WTC11 (cell line): ENCODE measurements at regions not wholly inside any gene's neighbourhood (a gene's known extent, or its start where the extent isn't known, plus 50 kb on each side); places are given as distances from the start of the nearest gene placed in this dataset.

ENCODE experiments used
- ATAC-seq: fragments of 200-7000 bp; cut with Tn5 transposase; 2 replicates; pipeline ENCODE4 v1.10.0; 2021; ENCODE audit warnings: mild to moderate bottlenecking, moderate library complexity
- CTCF ChIA-PET: fragments of 300-600 bp; sonication (Branson Sonifier 250); formaldehyde crosslinking; loops from one replicate; lab custom pipeline; 2021; ENCODE audit warnings: antibody characterized with exemption; lab: Charles Lee
- POLR2A ChIA-PET: fragments of 350-600 bp; sonication (Branson Sonifier 250); formaldehyde crosslinking; loops from one replicate; lab custom pipeline; 2021; ENCODE audit warnings: antibody characterized with exemption; lab: Charles Lee
- DNase-seq: peaks from one replicate; pipeline ENCODE4 v3.0.0; 2021; ENCODE audit warnings: low spot score
- H3K27ac Mint-ChIP-seq: 2 replicates; pipeline ENCODE4 v1.8.0; 2021; ENCODE audit warnings: mixed read lengths
- H3K27me3 Mint-ChIP-seq: 2 replicates; pipeline ENCODE4 v1.8.0; 2021; ENCODE audit warnings: low read depth, mild to moderate bottlenecking, moderate library complexity, mixed read lengths
- H3K36me3 Mint-ChIP-seq: 2 replicates; pipeline ENCODE4 v1.8.0; 2021; ENCODE audit warnings: mixed read lengths
- H3K4me1 Mint-ChIP-seq: 2 replicates; pipeline ENCODE4 v1.8.0; 2022; ENCODE audit warnings: mixed read lengths
- H3K4me3 Mint-ChIP-seq: 2 replicates; pipeline ENCODE4 v1.8.0; 2021; ENCODE audit warnings: mild to moderate bottlenecking, moderate library complexity, mixed read lengths
- H3K9me3 Mint-ChIP-seq: 2 replicates; pipeline ENCODE4 v1.8.0; 2021; ENCODE audit warnings: mixed read lengths
- GABPB1 ChIP-seq: sonication (generic); formaldehyde crosslinking; IDR thresholded peaks from 2 replicates; pipeline ENCODE4 v1.8.1; 2023; ENCODE audit warnings: mild to moderate bottlenecking, missing genetic modification reagents
- PRRX2 ChIP-seq: fragments of 250-450 bp; sonication (Bioruptor Pico); IDR thresholded peaks from 2 replicates; pipeline ENCODE4 v1.8.0; 2021; ENCODE audit warnings: mild to moderate bottlenecking
- TP53 ChIP-seq: sonication (generic); formaldehyde crosslinking; IDR thresholded peaks from 2 replicates; pipeline ENCODE4 v1.8.1; 2023; ENCODE audit warnings: mild to moderate bottlenecking, missing genetic modification reagents
- ZNF138 ChIP-seq: sonication (generic); formaldehyde crosslinking; conservative IDR thresholded peaks from 2 replicates; pipeline ENCODE4 v1.8.1; 2022; ENCODE audit warnings: mild to moderate bottlenecking, moderate library complexity, missing genetic modification reagents
- TF ChIP-seq, protein P1 (sequence below): sonication (generic); formaldehyde crosslinking; IDR thresholded peaks from 2 replicates; pipeline ENCODE4 v1.8.0; 2022; ENCODE audit warnings: mild to moderate bottlenecking, missing genetic modification reagents
- TF ChIP-seq, protein P2 (sequence below): sonication (generic); formaldehyde crosslinking; conservative IDR thresholded peaks from 2 replicates; pipeline ENCODE4 v1.8.1; 2022; ENCODE audit warnings: mild to moderate bottlenecking, missing genetic modification reagents
- TF ChIP-seq, protein P3 (sequence below): fragments of 250-450 bp; sonication (Bioruptor Pico); conservative IDR thresholded peaks from 2 replicates; pipeline ENCODE4 v1.9.0; 2021; ENCODE audit warnings: mild to moderate bottlenecking

DNA sequence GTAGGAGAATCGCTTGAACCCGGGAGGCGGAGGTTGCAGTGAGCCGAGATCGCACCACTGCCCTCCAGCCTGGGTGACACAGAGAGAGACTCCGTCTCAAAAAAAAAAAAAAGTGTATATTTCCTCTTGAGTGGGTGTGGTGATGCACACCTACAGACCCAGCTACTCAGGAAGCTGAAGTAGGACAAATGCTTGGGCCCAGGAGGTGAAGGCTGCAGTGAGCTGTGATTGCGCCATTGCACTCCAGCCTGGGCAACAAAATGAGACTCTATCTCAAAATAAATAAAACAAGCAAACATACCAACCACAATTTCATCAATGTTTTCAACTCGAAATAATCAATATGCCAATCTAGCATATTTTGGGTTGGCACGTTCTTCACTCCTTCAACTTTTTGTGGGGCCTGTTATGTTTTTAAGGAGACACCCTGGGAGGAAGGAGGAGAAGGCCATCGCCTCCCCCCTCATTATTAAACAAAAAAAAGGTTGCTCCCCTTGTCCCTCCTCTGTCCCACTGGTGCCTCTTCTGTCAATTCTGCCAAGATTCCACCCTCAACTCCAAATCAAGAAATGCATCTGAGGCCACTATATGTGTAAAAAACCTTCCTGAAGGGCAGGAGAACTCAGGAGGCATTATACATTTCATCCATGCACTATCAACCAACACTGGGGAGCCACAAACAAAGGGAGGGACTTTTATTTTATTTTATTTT lies 52.4 kb upstream of the ATF7IP2 start:
- Mint-ChIP-seq H3K4me1 (no peaks in the 10 kb centered on the region), H3K36me3 (peaks cover 5% of the 10 kb centered on the region), H3K9me3 (peaks cover 6% of the 10 kb centered on the region; the same call in 1 of the 2 replicates), H3K27me3 (no peaks in the 10 kb centered on the region), H3K4me3 (no peak overlapping the region), H3K27ac (no peak overlapping the region)
- TF ChIP-seq ZNF138 (CRISPR knock-in tag), result no peak
- TF ChIP-seq GABPB1, result 0 out of 2 replicates have a peak, but pooled peaks have one; percentile 27
- ATAC-seq (no peak), DNase-seq (no peak)
- POLR2A ChIA-PET, result no interaction called here
- CTCF ChIA-PET, result interaction anchor here (1.7 kb wide), 1 partner anchor 36 kb away, joined by 4 read pairs; no protein-coding TSS in a partner anchor

DNA sequence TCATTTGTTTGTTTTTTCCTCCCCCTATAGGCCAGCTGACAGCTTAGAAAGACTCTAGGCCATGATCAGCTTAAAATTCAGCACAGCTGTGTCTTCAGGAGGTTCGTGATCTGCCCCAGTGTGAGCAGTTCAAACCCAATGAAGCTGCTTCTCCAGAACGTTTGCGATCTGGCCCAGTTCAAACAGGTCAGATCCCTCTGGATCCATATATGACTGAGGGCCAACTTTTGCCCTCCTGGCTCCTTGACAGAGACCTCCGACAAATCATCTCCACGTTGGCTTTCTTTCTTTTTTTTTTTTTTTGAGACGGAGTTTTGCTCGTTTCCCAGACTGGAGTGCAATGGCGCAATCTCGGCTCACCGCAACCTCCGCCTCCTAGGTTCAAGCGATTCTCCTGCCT lies 50.2 kb upstream of the ATF7IP2 start:
- Mint-ChIP-seq H3K27me3 (peaks cover 8% of the 10 kb centered on the region; the same call in 1 of the 2 replicates), H3K9me3 (peaks cover 22% of the 10 kb centered on the region), H3K36me3 (peaks cover 21% of the 10 kb centered on the region), H3K4me1 (no peaks in the 10 kb centered on the region), H3K27ac (no peak overlapping the region), H3K4me3 (no peak overlapping the region)
- TF ChIP-seq, protein P1, sequence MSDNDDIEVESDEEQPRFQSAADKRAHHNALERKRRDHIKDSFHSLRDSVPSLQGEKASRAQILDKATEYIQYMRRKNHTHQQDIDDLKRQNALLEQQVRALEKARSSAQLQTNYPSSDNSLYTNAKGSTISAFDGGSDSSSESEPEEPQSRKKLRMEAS (CRISPR knock-in tag), result no peak
- TF ChIP-seq TP53 (no peak), PRRX2 (CRISPR knock-in tag) (no peak)
- TF ChIP-seq, protein P2, sequence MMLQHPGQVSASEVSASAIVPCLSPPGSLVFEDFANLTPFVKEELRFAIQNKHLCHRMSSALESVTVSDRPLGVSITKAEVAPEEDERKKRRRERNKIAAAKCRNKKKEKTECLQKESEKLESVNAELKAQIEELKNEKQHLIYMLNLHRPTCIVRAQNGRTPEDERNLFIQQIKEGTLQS (CRISPR knock-in tag), result no peak
- TF ChIP-seq, protein P3, sequence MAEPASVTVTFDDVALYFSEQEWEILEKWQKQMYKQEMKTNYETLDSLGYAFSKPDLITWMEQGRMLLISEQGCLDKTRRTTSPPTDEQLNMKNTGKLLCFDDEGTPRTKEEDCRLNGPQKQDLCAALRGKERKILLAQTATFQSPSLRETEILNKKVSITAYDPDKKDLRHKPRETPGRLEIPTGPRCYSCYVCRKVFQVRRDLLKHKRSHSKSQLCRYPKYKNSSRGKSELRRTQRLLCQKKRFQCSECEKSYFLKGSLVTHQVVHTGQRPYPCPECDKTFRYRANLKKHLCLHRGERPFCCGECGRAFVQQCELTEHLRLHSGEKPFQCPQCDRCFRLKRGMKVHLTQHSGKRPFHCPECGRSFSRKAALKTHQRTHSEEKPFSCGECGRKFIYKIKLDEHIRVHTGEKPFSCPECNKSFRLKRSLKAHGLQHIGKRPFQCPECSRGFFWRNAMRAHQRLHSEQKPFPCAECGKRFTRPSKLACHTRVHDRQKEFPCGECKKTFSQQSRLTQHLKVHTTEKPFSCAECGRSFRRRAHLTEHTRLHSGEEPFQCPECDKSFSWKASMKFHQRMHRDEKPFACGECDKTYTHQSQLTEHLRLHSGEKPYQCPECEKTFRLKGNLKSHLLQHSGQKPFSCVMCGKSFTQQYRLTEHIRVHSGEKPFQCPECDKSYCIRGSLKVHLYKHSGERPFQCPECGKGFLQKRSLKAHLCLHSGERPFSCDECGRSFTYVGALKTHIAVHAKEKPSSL, result no peak
- CTCF ChIA-PET, result interaction anchor here (0.7 kb wide), 1 partner anchor 254 kb away, joined by 3 read pairs; no protein-coding TSS in a partner anchor
- DNase-seq (no peak), ATAC-seq (no peak)
- POLR2A ChIA-PET, result interaction anchor here (0.6 to 0.7 kb wide), 2 partner anchors 493 to 667 kb away, joined by 3 read pairs; no protein-coding TSS in a partner anchor
